Testis (tissue), 2 donors: ENCODE measurements at regions not wholly inside any gene's neighbourhood (a gene's known extent, or its start where the extent isn't known, plus 50 kb on each side); places are given as distances from the start of the nearest gene placed in this dataset.

Source experiments
- DNase-seq: peaks from one replicate; pipeline ENCODE4 v3.0.0-alpha.2; 2019
- H3K27ac ChIP-seq, 2 donors: fragments of 200-600 bp; sonication (generic); one replicate each; pipeline ENCODE4 v1.5.1; 2019
- H3K27me3 ChIP-seq: fragments of 200-600 bp; sonication (generic); one replicate; pipeline ENCODE4 v1.5.1; 2019
- H3K36me3 ChIP-seq: fragments of 200-600 bp; sonication (generic); one replicate; pipeline ENCODE4 v1.5.1; 2017; ENCODE audit warnings: low read depth; ENCODE audit errors: missing control alignments
- H3K4me1 ChIP-seq: fragments of 200-600 bp; sonication (generic); one replicate; pipeline ENCODE4 v1.5.1; 2019
- H3K4me3 ChIP-seq, 2 donors: fragments of 200-600 bp; sonication (generic); one replicate each; pipeline ENCODE4 v1.5.1; 2017 to 2019
- H3K9me3 ChIP-seq: fragments of 200-600 bp; sonication (generic); one replicate; pipeline ENCODE4 v1.5.1; 2017
- CTCF ChIP-seq, 3 experiments: fragments of 450-650 bp in 2 of 3; fragments of 200-600 bp in 1 of 3; sonication (generic) in 1 of 3; IDR thresholded peaks; one replicate each; pipeline ENCODE4 v1.5.1; 2016 to 2019; ENCODE audit warnings: antibody characterized with exemption in 3 of 3, mild to moderate bottlenecking in 2 of 3, moderate library complexity in 1 of 3
- POLR2A ChIP-seq: fragments of 450-650 bp; IDR thresholded peaks from one replicate; pipeline ENCODE4 v1.6.1; 2017; ENCODE audit warnings: antibody characterized with exemption, mild to moderate bottlenecking, moderate library complexity
- WGBS, 2 donors: methylation state at CpG; one replicate each; pipeline ENCODE4 v1.1.5; 2018; 5-methylcytosine and 5-hydroxymethylcytosine counted together
- intact Hi-C: fragments of 100-400 bp; cut with DNase I; formaldehyde crosslinking; loops from one replicate; pipeline ENCODE4 v1.15.1; 2023; ENCODE audit warnings: low total_unique reads

GRCh38 chr13:77458736-77459135, 76.8 kb upstream of the SCEL start:
- H3K27me3 ChIP-seq = no peaks in the 10 kb centered on the region
- intact Hi-C loops = no loop called here
- TF ChIP-seq CTCF (IDR thresholded peaks at IDR 0.05) (no peak), POLR2A (no peak)
- H3K4me3 ChIP-seq = no peak overlapping the region
- DNase-seq = no peak
- H3K4me1 ChIP-seq = no peaks in the 10 kb centered on the region
- no peaks in the 10 kb centered on the region for H3K36me3 ChIP-seq
- no peaks in the 10 kb centered on the region for H3K9me3 ChIP-seq
- 42 to 54% methylated on average over 1 of the region's 1 CpG for WGBS, 2 donors
- no peak overlapping the region for H3K27ac ChIP-seq

GRCh38 chr13:77457966-77458365, 77.5 kb upstream of the SCEL start:
- DNase-seq = no peak
- TF ChIP-seq CTCF (IDR thresholded peaks at IDR 0.05) = no peak
- no peak for TF ChIP-seq POLR2A
- Histone ChIP-seq H3K36me3 (no peaks in the 10 kb centered on the region), H3K27me3 (no peaks in the 10 kb centered on the region), H3K4me3 (no peak overlapping the region), H3K9me3 (no peaks in the 10 kb centered on the region), H3K4me1 (no peaks in the 10 kb centered on the region), H3K27ac (no peak overlapping the region)
- WGBS, 2 donors = 53 to 54% methylated on average over 3 of the region's 3 CpGs
- intact Hi-C loops = no loop called here

- Histone ChIP-seq H3K36me3 (no peaks in the 10 kb centered on the region), H3K4me1 (no peaks in the 10 kb centered on the region), H3K27ac (no peak overlapping the region), H3K4me3 (no peak overlapping the region), H3K9me3 (no peaks in the 10 kb centered on the region), H3K27me3 (no peaks in the 10 kb centered on the region)
- intact Hi-C loops = no loop called here
- TF ChIP-seq POLR2A (no peak), CTCF (IDR thresholded peaks at IDR 0.05) (no peak)
- DNase-seq = no peak
- WGBS, 2 donors = 70 to 100% methylated on average over 1 of the region's 1 CpG
Measured at GRCh38 chr13:77456271-77456670, 79.2 kb upstream of the SCEL start.

- WGBS, 2 donors = 52 to 73% methylated on average over 2 of the region's 2 CpGs
- no peak for TF ChIP-seq CTCF (IDR thresholded peaks at IDR 0.05)
- TF ChIP-seq POLR2A = no peak
Measured at GRCh38 chr13:77449265-77449664, 86.2 kb upstream of the SCEL start.

GRCh38 chr13:77448689-77449088, 86.8 kb upstream of the SCEL start:
- intact Hi-C loops = no loop called here
- Histone ChIP-seq H3K9me3 (no peaks in the 10 kb centered on the region), H3K4me3 (no peak overlapping the region), H3K4me1 (peaks cover 4% of the 10 kb centered on the region), H3K36me3 (no peaks in the 10 kb centered on the region), H3K27ac (no peak overlapping the region), H3K27me3 (no peaks in the 10 kb centered on the region)
- TF ChIP-seq POLR2A = no peak
- TF ChIP-seq CTCF (IDR thresholded peaks at IDR 0.05) = no peak
- 72% methylated on average over 4 of the region's 4 CpGs for WGBS, 2 donors
- DNase-seq = no peak

More at GRCh38 chr13:77449265-77449664, 86.2 kb upstream of the SCEL start:
- H3K27me3 ChIP-seq = no peaks in the 10 kb centered on the region
- no peaks in the 10 kb centered on the region for H3K9me3 ChIP-seq
- H3K4me1 ChIP-seq = peaks cover under 1% of the 10 kb centered on the region
- no peak overlapping the region for H3K27ac ChIP-seq
- H3K4me3 ChIP-seq = no peak overlapping the region
- no peaks in the 10 kb centered on the region for H3K36me3 ChIP-seq
- DNase-seq = no peak
- intact Hi-C loops = no loop called here
